ENCODE measurements at regions not wholly inside any gene's neighbourhood (a gene's known extent, or its start where the extent isn't known, plus 50 kb on each side); places are given as distances from the start of the nearest gene placed in this dataset.

DNA sequence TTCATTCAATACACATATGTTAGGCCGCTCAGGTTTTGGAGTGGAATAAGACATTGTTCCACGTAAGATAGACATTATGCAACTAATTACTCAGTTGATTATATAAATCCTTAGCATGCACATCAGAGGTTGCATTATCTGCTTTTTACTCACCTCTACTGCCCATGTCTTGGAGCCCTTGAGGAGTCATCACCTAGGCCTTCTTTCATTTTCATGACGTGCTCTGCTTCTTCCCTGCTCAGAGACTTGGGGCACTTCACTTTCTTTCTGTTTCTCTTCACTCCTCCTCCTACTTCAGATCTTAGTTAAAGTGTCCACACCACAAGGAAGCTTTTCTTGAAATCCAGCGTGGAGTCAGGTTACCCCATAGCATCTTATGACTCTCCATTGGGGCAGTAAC lies 241.1 kb downstream of the TLR4 start:
- DNase-seq = no peak

DNA sequence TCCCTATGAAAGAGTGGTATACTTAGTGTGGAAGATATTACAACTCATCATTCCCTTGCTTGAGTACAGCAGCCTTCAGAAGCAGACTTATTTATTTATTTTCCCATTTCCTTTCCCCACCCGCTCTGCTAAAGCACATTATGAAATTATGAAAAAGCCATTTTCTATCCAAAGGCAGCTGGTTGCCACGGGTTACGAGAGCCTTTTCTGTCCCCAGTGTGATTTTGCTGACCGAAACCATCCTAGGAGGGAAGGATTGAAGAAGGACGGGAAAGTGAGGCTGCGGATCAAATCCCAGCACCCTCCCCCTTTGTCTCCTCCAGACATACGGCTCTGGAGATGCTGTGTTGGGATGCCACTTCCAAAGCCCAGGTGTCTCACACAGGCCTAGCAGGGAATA lies 246.9 kb downstream of the TLR4 start:
- no peak for DNase-seq

DNA sequence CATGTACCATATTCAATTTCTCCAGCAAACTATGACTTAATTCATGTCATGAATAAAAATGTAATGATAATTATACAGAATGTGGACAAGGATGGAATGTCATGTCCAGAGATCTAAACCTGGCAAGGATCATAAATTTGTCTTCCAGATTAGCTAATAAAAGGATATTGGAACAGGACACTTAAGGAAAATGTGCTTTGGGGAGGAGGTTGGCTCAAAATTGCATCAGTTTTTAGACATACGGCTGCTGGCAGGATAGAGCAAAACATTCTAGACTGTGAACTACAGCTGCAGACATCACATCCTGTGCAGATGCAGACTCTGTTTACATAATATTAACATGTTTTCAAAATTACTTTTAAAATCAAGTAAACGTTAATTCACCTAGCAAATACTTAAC lies 248.4 kb downstream of the TLR4 start:
- DNase-seq = no peak

DNA sequence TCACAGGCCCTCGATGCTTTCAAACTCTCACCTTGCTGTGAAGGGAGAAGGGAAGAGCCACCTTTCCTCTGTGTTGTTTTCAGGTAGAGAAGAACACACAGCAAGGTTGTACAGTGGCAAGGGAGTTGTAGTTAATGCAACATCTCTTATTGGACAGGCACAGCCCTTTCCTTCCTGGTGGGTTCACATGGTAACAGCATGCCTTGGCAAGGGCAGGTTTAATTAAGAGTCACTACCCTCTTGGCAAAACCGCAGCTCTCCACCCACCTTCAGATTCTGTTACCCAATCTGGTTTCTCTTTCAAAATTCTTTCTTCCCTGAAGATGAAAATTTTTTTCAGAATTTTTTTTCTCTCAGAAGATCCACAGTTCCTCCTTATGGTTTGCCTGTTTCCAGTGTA lies 253.1 kb downstream of the TLR4 start:
- no peak for DNase-seq

DNA sequence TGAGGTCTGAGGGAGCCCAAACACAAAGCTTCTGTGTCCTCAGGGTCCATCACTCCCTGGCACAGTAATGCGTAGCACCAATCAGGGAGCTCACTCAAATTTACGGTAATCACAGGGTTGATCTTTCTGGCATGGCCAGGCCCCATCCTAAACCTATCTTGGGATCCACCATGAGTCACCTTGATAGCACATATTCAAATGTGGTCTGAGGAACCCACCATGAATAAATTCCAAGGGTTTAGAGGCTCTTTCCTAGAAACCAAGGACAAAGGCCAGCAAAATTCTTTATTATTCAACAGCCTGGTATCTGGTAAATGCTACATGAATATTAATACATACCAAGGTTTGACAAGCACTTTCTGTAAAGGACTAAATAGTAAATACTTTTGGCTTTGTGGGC lies 254.5 kb downstream of the TLR4 start:
- DNase-seq = no peak

DNA sequence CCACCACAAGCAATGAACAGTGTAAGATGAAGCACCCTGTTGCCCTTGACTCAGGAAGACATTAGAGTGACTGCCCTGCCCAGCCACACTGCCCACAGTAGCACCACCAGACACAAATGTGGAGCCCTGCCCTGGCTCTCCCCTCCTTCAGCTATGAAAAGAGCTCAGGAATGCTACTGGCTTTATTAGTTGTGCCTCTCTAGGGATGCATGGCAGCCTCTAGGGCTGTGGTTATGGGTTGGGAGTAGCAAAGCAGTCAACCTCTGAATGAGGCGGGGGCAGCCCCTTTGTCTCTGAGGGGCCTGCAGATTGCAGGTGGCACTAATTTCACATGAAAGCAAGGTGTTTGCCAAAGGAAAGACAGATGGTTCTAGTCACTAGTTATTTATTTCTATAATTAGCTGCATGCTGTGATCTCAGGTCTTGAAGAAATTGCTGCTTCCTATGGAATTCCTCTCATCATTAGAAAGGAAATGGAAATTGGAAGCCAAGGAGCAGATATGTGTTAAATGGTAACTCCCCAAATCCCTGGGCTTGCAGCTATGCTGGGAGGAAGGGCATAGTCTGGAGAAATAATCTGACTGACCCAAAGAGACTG lies 259.4 kb downstream of the TLR4 start:
- no peak for DNase-seq

DNA sequence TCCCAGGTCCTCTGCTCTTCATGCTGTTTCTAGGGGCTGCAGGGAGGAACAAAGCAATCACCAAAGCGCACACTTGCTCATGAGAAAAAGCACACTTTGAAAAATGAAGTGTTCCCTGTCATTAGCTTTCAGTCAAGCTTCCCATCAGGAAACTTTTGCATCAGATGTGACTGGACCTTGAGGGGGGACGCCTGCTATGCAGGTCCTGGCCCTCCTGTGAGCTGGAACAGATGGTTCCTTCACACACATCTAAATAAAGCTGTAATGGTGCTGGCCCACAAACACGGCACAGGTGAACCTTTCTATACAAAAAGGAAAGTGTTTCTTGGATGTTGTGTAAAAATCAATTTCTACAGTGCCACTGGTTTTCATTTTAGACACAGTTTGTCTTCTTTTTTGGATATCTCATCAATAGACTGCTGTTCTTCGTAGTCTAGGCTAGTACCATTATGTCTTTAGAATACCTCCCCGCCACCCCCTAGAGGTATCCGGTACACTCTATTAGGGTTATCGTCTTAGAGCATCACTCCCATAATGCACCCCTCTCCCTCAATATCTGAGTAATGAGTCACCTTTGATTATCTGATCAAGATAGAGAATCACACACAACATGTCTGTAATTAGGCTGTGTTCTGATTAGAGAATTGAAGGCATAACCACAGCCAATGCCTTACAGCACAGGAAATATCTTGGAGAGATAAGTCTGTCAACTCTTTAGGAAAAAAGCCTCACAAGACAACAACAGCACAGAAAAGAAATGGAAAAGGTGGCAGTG lies 266.3 kb downstream of the TLR4 start:
- DNase-seq = no peak

DNA sequence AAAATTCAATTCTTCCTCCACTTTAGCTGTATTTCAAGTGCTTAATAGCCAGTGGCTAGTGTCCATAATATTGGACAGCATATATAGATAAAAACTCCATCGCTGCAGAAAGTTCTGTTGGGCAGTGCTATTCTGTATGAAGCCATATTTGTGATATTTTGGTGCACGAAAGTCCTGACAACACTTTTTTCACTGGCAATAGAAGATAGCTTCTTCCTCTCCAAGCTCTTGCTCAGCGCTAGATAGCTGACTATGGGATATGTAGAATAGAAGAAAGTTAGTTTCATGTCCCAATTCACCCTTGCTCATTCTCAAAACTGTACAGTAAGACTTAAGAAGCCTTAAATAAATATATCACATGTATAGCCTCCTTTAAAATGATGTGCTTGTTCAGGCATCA lies 269.9 kb downstream of the TLR4 start:
- no peak for DNase-seq

DNA sequence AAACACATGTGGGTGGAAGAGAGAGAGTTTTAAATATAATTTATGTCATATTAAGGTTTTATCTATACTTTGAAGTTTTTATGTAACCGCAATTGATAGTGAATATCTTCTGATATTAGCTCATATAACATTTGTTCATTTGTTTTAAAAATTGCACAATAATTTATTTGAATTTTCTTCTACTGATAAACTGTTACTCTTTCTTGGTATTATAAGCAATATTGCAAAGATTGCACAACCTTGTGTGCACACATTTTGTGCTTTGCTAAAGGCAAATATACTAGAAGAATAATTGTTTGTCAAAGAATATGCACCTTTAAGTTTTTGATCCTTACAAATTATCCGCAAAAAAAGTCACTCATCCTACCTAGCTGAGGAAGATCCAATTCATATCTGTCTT lies 275.7 kb downstream of the TLR4 start:
- no peak for DNase-seq

DNA sequence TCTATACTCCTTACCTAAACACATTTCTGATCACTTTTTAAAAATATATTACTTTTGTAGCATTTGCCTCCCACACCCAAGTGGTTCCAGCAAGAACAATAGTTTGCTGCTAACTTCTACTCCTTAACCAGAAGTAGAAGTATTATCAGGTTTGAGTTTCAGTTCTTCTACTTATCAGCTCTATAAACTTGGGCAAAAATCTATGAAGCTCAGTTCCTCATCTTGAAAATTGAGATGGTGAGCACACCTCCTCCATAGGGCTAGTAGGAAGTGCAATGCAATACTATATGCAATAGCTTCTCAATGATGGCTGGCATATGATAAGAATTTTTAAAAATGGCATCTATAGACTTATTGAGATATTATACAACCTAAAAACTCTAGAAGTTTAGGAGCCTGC lies 283.7 kb downstream of the TLR4 start:
- DNase-seq = no peak

DNA sequence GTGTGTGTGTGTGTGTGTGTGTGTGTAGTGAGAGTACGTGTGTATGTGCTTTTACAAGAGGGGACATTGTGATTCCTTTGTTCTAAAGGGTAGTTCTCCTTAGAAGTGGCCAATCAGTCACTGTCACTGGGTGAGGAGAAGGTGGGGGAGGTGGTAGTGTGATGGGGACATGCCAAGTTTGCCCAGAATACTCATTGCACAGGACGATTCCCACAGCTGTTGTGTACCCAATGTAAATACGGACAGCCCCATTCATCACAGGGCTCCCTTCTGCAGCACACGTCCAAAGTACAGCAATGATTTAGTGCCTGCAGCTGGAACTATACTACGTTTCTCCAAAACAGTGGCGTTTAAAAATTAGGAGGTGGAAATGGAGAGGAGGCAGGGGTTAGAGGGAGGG lies 287.8 kb downstream of the TLR4 start:
- no peak for DNase-seq

DNA sequence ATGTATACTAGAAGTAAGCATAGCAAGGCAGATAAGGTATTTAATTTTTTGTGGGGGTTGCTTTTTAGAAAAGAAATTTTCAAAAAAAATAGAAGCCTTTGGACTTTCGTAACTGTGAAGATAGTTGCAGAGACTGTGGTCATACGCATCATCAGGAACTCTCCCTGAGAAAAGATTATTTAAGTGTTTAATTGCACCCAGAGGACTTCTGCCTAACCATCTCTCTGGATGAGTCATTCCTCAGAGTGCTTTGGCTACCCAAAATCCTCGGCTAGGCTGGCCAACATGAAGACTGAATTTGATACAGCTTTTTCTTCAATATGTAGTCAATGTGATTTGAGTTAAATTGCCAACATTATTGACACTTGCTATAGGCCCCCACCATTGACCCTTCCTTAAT lies 296.4 kb downstream of the TLR4 start:
- DNase-seq = no peak

DNA sequence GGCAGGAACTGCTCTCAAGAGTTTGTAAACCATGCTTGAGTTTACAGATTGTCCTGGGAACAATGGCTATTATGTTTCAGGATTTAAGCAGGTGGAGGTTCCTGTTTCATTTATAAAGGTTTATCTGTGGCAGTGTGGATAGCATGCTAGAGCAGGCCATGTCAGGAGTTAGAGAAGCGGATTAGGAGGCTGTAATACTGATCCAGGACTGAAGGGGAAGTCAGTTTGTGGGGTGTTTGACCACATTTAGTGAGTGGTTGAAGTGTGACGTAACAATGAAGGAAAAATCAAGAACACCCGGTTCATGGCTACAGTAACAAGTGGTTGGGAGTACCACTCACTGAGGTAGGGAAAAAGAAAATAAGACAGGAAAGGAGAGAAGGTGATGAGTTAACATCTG lies 299.0 kb downstream of the TLR4 start:
- no peak for DNase-seq

DNA sequence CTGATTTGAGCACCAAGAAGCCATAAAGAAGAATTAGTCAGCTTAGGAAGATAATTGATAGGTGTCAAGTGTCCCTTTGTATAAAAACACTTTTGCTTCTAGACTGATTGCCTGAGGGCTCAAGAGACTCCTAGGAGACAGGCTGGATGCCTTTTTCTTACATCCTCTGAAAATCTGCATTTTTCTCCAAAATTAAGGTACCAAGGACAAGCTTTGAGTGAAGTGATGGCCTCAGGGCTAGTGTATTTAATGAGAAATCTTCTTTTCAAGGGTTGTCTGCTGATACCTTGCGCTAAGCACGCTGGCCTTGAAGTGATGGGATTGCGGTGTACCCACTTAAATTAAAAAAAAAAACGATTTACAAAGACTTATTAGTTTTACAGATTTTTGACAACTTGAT lies 304.0 kb downstream of the TLR4 start:
- no peak for DNase-seq

DNA sequence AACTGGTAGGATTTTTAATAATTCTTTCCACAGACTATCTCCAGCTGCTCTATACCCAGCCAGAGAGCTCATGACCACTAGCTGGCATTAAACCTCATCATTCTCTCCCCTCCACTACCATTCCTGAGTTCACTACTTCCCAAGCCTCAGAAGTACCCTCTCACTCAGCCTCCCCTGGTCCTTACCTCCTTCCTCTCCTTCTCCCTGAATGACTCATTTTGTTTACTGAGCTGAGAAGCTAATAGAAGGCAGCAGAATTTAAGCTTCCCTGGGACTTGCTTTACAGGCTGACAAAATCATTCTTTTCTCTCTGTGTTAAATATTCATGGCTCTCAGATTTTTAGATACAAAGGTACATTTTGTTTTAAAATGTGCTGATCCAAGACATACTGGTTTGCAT lies 305.4 kb downstream of the TLR4 start:
- no peak for DNase-seq

DNA sequence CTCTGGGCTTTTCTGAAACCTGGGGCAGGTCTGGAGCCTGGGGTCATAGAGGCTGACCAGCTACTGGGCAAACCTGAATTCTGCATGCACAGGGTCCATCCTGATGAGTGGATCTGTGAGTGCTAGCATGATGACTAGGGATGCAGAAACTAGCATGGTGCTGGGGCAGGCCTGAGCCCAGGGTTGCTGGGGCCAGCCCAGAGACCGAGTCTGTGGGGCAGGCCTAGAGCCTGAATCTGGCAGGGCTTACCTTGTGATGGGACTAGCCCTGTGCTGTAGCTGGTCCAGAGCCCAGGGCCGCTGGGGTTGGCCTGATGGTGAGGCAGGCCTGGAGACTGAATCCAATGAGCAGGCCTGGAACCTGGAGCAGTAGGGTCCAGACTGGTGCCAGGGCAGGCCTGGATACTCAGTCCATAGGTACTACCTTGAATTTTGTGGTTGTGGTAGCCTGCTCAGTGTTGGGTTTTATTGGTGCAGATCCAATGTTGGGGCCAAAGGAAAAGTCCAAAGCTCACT lies 313.5 kb downstream of the TLR4 start:
- no peak for DNase-seq

DNA sequence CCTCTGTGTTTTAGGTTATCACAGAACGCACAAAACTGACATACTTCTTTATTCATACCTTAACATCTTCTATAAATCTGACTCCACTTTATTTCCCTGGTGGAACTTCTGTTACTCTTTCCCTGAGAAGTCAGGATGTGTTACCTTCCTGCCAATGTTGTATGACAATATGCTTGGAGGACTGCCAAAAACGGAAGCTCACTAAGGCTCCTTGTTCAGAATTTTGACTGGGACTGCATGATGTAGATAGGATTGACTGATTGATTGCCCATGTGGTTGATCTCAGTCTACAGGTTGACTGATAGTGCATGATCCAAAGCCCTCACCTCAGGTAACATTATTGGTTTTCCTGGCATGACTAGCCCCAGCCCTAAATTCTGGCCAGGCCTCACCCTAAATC lies 319.4 kb downstream of the TLR4 start:
- DNase-seq = no peak

DNA sequence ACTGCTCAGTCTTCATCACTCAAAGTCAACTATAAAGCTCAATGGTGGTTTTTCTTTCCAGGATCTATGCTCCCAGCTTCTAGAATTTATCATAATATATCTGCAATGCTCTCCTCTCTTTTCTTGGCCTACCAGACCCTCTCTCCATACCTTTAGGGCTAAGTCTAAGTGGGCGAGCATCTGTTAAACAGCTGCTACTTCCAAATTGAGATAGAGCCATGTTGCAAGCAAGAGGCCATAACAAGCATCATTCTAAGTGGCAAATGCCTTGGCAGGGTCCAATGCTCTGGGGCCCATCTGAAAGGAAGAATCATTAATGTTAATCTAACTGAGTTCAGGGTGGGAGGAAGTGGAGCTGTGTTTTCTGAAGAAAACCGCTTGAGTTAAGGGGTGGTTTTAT lies 324.0 kb downstream of the TLR4 start:
- no peak for DNase-seq

DNA sequence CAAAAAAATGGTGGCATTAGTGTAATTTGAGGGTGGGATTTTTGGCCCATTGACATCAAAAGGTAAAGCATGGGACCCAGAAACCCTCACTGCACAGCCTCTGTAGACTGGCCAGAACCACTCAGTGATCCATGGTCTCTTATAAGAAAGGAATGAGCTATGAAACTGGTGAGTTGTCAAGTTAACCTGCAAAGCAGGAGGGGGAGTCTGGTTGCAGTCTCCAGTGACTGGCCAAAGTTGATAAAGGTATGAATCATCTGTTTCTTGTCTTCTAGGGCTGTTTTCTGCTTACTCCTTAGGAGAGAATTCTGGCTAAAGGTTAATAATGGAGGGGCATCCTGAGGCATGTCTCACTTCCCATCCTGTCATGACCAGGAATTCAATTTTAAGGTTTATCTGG lies 325.2 kb downstream of the TLR4 start:
- no peak for DNase-seq

DNA sequence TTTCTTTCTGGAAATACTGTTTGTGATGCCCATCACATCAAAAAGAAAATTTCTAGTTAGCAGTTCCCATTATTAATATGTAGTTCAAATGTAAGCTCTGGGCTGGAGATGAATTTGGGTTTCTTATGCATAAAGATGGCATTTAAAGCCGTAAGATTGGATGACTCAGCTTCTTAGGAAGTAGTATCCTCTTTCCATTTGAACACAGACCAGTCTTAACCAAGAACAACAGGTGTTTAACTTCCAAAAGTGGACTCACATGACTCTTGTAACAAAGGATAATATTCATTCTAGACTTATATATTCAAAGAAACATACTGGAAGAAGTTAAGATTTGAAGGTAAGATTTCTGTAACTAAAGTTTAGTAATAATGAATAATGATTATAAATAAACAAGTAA lies 330.5 kb downstream of the TLR4 start:
- no peak for DNase-seq

DNA sequence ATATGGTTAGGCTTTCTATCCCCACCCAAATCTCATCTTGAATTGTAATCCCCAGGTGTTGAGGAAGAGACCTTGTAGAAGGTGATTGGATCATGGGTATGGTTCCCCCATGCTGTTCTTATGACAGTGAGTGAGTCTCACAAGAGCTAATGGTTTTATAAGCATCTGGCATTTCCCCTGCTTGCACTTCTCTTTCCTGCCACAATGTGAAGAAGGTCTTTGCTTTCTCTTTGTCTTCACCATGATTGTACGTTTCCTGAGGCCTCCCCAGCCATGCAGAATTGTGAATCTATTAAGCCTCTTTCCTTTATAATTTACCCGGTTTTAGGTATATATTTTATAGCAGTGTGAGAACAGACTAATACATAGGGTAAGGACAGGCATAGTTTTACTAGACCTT lies 334.5 kb downstream of the TLR4 start:
- DNase-seq = no peak

DNA sequence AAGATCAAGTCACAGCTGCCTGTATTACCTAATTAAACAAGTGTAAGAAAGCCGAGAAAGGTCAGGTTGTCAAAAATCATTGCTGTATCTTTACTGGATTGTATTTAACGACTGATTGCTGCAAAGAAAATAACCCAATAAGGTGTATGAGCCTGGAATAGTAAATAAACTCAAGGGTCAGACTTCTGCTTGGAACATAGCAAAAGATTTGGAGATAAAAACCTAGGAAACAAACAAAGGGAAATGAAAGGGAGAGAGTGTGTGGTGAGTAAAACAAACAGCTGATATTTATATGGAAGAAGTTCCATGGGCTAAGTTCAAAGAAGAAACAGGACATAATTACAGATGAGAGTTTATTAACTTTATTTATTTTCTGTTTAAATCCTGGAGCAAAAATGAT lies 354.0 kb downstream of the TLR4 start:
- no peak for DNase-seq

DNA sequence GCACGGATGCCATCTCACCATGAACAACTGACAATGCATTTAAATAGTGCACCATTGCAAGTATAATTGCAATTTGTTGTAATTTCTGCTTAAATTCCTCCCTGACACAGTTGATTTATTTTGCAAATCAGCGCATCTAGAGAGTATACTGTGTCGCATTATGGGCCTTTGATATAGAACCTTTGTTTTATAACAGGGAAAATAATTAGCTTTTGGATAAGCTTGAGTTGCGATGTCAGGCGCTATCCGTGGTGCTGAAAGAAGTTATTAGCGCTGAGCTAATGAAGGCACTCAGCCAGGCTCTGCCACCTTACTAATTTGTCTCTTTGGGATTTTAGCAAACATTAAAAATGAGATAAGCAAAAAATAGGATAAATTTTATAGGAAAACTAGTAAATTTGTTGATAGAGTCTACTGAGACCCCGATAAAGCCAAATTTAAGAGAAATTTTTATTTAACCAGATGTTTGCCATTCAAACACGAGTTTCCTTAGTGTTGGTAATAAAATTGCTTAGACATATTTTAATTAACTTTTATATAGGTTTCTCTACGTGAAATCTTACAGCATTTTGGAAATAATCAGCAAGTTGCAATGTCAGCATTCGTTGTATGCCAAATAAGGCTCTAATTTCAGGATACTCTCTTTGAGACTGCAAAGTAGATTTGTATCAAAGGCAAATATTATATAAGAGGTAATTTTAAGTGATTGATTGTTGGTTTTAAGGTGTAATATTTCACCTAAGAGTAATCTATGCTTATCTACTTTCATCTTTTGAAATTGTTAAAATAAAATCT lies 355.5 kb downstream of the TLR4 start:
- no peak for DNase-seq

DNA sequence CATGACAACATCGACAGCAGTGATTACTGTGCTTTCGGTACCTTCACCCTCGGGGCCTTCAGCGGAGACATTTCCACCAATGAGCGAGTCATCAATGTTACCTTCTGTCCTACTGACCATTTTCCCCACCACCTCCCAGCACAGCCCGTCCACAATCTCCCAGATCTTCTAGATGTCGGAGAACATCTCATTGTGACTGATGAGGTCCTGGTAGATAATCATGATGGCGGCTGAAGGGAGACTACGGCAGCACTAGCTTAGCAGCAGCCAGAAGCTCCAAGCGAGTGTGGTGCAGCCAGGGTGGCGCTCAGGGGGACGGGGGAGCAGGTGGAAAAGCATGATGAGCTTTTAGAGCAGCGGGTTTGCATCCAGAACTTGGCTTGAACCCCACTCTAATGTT lies 379.0 kb downstream of the TLR4 start:
- DNase-seq = no peak
